ENCODE measurements at regions not wholly inside any gene's neighbourhood (a gene's known extent, or its start where the extent isn't known, plus 50 kb on each side); places are given as distances from the start of the nearest gene placed in this dataset.

DNA sequence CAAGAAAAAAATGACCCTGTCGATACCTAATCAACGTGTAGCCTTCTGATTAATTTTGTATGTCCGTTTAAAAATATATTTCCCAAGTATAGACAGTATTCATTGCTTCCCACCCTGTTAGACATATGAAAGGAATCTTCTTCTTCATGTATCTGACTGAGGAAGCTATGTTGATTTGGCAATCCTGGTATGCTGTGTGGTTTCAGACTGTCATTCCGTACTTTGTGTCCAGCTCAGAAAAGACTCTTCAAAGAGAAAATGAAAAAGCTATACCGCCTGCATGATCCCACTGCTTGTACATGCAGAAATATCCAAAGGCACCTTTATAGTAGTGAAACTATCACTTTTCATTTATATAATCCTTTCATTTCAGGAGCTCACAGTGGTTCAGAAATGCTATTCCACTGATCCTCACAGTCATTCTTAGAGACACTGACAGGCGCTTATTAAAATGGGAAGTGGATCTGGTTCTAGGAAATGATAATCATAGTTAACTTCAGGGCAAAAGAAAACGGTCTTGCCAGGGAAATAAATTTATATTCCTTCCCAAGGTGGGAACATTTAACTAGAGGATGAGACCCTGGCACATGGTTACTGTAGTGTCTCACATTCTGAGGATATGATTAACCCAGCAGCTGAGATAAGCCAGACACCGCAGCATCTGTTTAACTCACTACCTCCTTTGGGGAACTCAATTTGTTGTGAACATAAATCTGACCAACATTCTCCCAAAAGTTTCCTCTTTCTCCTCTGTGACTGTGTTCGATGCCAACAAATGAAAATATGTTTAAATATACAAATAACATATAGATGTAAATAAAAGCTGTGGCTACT, 599.2 kb upstream of the LUZP2 start:
- Histone ChIP-seq H3K36me3 (no peaks in the 10 kb centered on the region), H3K9me3 (no peaks in the 10 kb centered on the region), H3K27ac (no peak overlapping the region), H3K4me1 (no peaks in the 10 kb centered on the region), H3K4me3 (no peak overlapping the region), H3K27me3 (no peaks in the 10 kb centered on the region)
- 61% methylated on average over 9 of the region's 9 CpGs for WGBS
- TF ChIP-seq, protein P1, sequence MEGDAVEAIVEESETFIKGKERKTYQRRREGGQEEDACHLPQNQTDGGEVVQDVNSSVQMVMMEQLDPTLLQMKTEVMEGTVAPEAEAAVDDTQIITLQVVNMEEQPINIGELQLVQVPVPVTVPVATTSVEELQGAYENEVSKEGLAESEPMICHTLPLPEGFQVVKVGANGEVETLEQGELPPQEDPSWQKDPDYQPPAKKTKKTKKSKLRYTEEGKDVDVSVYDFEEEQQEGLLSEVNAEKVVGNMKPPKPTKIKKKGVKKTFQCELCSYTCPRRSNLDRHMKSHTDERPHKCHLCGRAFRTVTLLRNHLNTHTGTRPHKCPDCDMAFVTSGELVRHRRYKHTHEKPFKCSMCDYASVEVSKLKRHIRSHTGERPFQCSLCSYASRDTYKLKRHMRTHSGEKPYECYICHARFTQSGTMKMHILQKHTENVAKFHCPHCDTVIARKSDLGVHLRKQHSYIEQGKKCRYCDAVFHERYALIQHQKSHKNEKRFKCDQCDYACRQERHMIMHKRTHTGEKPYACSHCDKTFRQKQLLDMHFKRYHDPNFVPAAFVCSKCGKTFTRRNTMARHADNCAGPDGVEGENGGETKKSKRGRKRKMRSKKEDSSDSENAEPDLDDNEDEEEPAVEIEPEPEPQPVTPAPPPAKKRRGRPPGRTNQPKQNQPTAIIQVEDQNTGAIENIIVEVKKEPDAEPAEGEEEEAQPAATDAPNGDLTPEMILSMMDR (IDR thresholded peaks at IDR 0.05): no peak
- TF ChIP-seq POLR2A (IDR thresholded peaks at IDR 0.05): no peak
- TF ChIP-seq POLR2AphosphoS5 (IDR thresholded peaks at IDR 0.05): no peak
- no peak for TF ChIP-seq EP300 (IDR thresholded peaks at IDR 0.05)
- no peak for DNase-seq (ENCODE audit: low spot score in 2 of 2)

GRCh38 chr11:23903044-23903704, 593.7 kb upstream of the LUZP2 start:
- DNase-seq (ENCODE audit: low spot score in 2 of 2): no peak
- H3K4me1 ChIP-seq: no peaks in the 10 kb centered on the region
- H3K27me3 ChIP-seq: no peaks in the 10 kb centered on the region
- H3K27ac ChIP-seq: no peak overlapping the region
- H3K9me3 ChIP-seq: no peaks in the 10 kb centered on the region
- WGBS: 65% methylated on average over 7 of the region's 7 CpGs
- H3K36me3 ChIP-seq: no peaks in the 10 kb centered on the region
- TF ChIP-seq, protein P1 (IDR thresholded peaks at IDR 0.05): no peak
- TF ChIP-seq POLR2A (IDR thresholded peaks at IDR 0.05) (no peak), EP300 (IDR thresholded peaks at IDR 0.05) (no peak), POLR2AphosphoS5 (IDR thresholded peaks at IDR 0.05) (no peak)
- H3K4me3 ChIP-seq: no peak overlapping the region

- no peaks in the 10 kb centered on the region for H3K4me1 ChIP-seq
- H3K4me3 ChIP-seq: no peak overlapping the region
- H3K9me3 ChIP-seq: no peaks in the 10 kb centered on the region
- H3K36me3 ChIP-seq: no peaks in the 10 kb centered on the region
- DNase-seq (ENCODE audit: low spot score in 2 of 2): no peak
- H3K27ac ChIP-seq: no peak overlapping the region
- 83% methylated on average over 2 of the region's 2 CpGs for WGBS
- H3K27me3 ChIP-seq: no peaks in the 10 kb centered on the region
- TF ChIP-seq POLR2AphosphoS5 (IDR thresholded peaks at IDR 0.05) (no peak), POLR2A (IDR thresholded peaks at IDR 0.05) (no peak), EP300 (IDR thresholded peaks at IDR 0.05) (no peak)
- TF ChIP-seq, protein P1 (IDR thresholded peaks at IDR 0.05): no peak
These were observed 577.4 kb upstream of the LUZP2 start for GRCh38 chr11:23919455-23919854.

DNA sequence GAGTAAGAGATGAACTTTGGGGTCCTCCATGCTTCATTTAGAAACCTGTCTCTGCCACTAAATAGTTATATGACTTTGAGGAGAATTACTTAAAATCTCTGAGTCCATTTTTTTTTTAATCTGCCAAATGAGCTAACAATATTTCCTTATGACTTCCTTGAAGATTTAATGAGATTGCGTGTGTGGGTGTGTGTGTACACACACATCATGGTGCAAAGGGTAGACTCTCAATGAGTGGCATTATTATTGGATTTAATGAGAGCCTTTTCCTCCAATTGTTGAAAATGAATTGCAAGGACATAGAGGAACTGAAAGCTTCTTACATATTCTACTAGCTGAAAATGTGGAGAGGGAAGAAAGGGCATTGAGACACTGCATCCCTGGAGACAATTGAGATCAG, 573.5 kb upstream of the LUZP2 start:
- H3K27ac ChIP-seq: no peak overlapping the region
- 69% methylated on average over 1 of the region's 1 CpG for WGBS
- H3K27me3 ChIP-seq: no peaks in the 10 kb centered on the region
- no peak overlapping the region for H3K4me3 ChIP-seq
- H3K4me1 ChIP-seq: no peaks in the 10 kb centered on the region
- H3K9me3 ChIP-seq: no peaks in the 10 kb centered on the region
- H3K36me3 ChIP-seq: no peaks in the 10 kb centered on the region
- TF ChIP-seq, protein P1 (IDR thresholded peaks at IDR 0.05): no peak
- TF ChIP-seq EP300 (IDR thresholded peaks at IDR 0.05) (no peak), POLR2A (IDR thresholded peaks at IDR 0.05) (no peak), POLR2AphosphoS5 (IDR thresholded peaks at IDR 0.05) (no peak)
- DNase-seq (ENCODE audit: low spot score in 2 of 2): no peak

DNA sequence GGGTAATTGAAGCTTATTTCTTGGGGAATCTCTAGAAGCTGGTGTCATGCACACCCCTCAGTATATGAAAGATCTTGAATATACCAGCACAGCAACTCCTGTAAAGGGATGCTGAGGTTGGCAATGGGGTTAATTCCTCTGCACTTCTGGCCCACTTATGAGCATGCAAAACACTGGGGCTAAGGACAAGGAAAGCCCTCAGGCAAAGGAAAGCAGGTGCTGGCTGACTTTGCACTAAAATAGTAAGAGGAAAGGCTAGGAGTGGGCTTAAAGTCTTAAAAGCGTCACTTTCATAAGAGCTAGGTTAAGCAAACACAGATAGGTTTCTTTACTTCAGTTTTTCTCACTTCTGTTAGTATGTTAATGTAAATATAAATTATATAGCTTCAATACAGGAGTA, 572.6 kb upstream of the LUZP2 start:
- Histone ChIP-seq H3K36me3 (no peaks in the 10 kb centered on the region), H3K4me3 (no peak overlapping the region), H3K27ac (no peak overlapping the region), H3K9me3 (no peaks in the 10 kb centered on the region), H3K4me1 (no peaks in the 10 kb centered on the region), H3K27me3 (no peaks in the 10 kb centered on the region)
- WGBS: 62% methylated on average over 1 of the region's 1 CpG
- DNase-seq (ENCODE audit: low spot score in 2 of 2): no peak
- TF ChIP-seq POLR2AphosphoS5 (IDR thresholded peaks at IDR 0.05) (no peak), POLR2A (IDR thresholded peaks at IDR 0.05) (no peak), EP300 (IDR thresholded peaks at IDR 0.05) (no peak)
- TF ChIP-seq, protein P1 (IDR thresholded peaks at IDR 0.05): no peak

Data from suprapubic skin (tissue), 4 donors.